H9 (cell line): ENCODE measurements at regions not wholly inside any gene's neighbourhood (a gene's known extent, or its start where the extent isn't known, plus 50 kb on each side); places are given as distances from the start of the nearest gene placed in this dataset.

Source experiments
- DNase-seq: peaks from one replicate; pipeline ENCODE4 v3.0.0-alpha.2; 2017
- H2AFZ ChIP-seq: one replicate; pipeline ENCODE4 v1.6.1; 2013; ENCODE audit warnings: mild to moderate bottlenecking, low read length, control low read depth, moderate library complexity
- H2AK5ac ChIP-seq: 2 replicates; pipeline ENCODE4 v1.6.1; 2013; ENCODE audit warnings: low read length, control low read depth, mixed read lengths; ENCODE audit not compliant: insufficient read length
- H2BK120ac ChIP-seq: one replicate; pipeline ENCODE4 v1.6.1; 2013; ENCODE audit warnings: low read depth, mild to moderate bottlenecking, low read length, control low read depth, inconsistent platforms; ENCODE audit not compliant: poor library complexity, severe bottlenecking
- H2BK12ac ChIP-seq: 2 replicates; pipeline ENCODE4 v1.6.1; 2013; ENCODE audit warnings: low read length, control low read depth, mixed read lengths, low read depth; ENCODE audit not compliant: insufficient read length
- H2BK15ac ChIP-seq: 2 replicates; pipeline ENCODE4 v1.6.1; 2013; ENCODE audit warnings: low read depth, low read length, control low read depth
- H2BK20ac ChIP-seq: one replicate; pipeline ENCODE4 v1.6.1; 2013; ENCODE audit warnings: low read depth, mild to moderate bottlenecking, low read length, control low read depth, inconsistent platforms; ENCODE audit not compliant: poor library complexity, severe bottlenecking
- H2BK5ac ChIP-seq: 2 replicates; pipeline ENCODE4 v1.6.1; 2013; ENCODE audit warnings: low read length, control low read depth, mixed read lengths; ENCODE audit not compliant: insufficient read length
- H3K14ac ChIP-seq: 2 replicates; pipeline ENCODE4 v1.6.1; 2013; ENCODE audit warnings: low read length, control low read depth; ENCODE audit not compliant: insufficient read depth
- H3K18ac ChIP-seq: 2 replicates; pipeline ENCODE4 v1.6.1; 2013; ENCODE audit warnings: low read depth, mild to moderate bottlenecking, mixed read lengths, low read length, control low read depth; ENCODE audit not compliant: insufficient read length
- H3K23ac ChIP-seq: 2 replicates; pipeline ENCODE4 v1.6.1; 2013; ENCODE audit warnings: low read length, control low read depth, mixed read lengths, low read depth; ENCODE audit not compliant: insufficient read length
- H3K23me2 ChIP-seq: 2 replicates; pipeline ENCODE4 v1.6.1; 2013; ENCODE audit warnings: low read depth, mild to moderate bottlenecking, mixed read lengths, low read length, control low read depth; ENCODE audit not compliant: insufficient read length, poor library complexity, severe bottlenecking
- H3K27ac ChIP-seq: 2 replicates; pipeline ENCODE4 v1.5.1; 2013; ENCODE audit warnings: low read length, control low read depth, mixed read lengths, low read depth; ENCODE audit not compliant: insufficient read length
- H3K27me3 ChIP-seq: 2 replicates; pipeline ENCODE4 v1.6.1; 2013; ENCODE audit warnings: low read length, control low read depth, inconsistent platforms; ENCODE audit not compliant: insufficient read depth
- H3K4ac ChIP-seq: 2 replicates; pipeline ENCODE4 v1.6.1; 2013; ENCODE audit warnings: low read depth, mild to moderate bottlenecking, control low read depth, inconsistent platforms, low read length, moderate library complexity
- H3K4me1 ChIP-seq: 2 replicates; pipeline ENCODE4 v1.6.1; 2013; ENCODE audit warnings: low read length, control low read depth, inconsistent platforms; ENCODE audit not compliant: insufficient read depth
- H3K4me2 ChIP-seq: 2 replicates; pipeline ENCODE4 v1.6.1; 2013; ENCODE audit warnings: low read length, control low read depth, mixed read lengths; ENCODE audit not compliant: insufficient read length, insufficient read depth
- H3K56ac ChIP-seq: 2 replicates; pipeline ENCODE4 v1.6.1; 2013; ENCODE audit warnings: low read depth, mild to moderate bottlenecking, mixed read lengths, low read length, control low read depth; ENCODE audit not compliant: insufficient read length
- H3K79me1 ChIP-seq: 2 replicates; pipeline ENCODE4 v1.6.1; 2013; ENCODE audit warnings: low read depth, mild to moderate bottlenecking, moderate library complexity, low read length, control low read depth, inconsistent platforms; ENCODE audit not compliant: insufficient read depth, poor library complexity, severe bottlenecking
- H3K79me2 ChIP-seq: 2 replicates; pipeline ENCODE4 v1.6.1; 2013; ENCODE audit warnings: low read length, control low read depth, inconsistent platforms; ENCODE audit not compliant: insufficient read depth
- H3K9ac ChIP-seq: 2 replicates; pipeline ENCODE4 v1.6.1; 2013; ENCODE audit warnings: low read length, control low read depth, mixed read lengths; ENCODE audit not compliant: insufficient read length; ENCODE audit errors: extremely low read depth
- H3K9me3 ChIP-seq: one replicate; pipeline ENCODE4 v1.6.1; 2013; ENCODE audit warnings: low read depth, low read length, inconsistent platforms; ENCODE audit not compliant: control insufficient read depth
- H3T11ph ChIP-seq: one replicate; pipeline ENCODE4 v1.6.1; 2013; ENCODE audit warnings: mild to moderate bottlenecking, low read length, control low read depth, inconsistent platforms
- H4K20me1 ChIP-seq: one replicate; pipeline ENCODE4 v1.6.1; 2013; ENCODE audit not compliant: control insufficient read depth, insufficient read length, insufficient read depth
- H4K5ac ChIP-seq: 2 replicates; pipeline ENCODE4 v1.6.1; 2013; ENCODE audit warnings: low read depth, mild to moderate bottlenecking, mixed read lengths, low read length, control low read depth; ENCODE audit not compliant: insufficient read length
- H4K8ac ChIP-seq: replicated peaks from 2 replicates; pipeline ENCODE4 v1.6.1; 2013; ENCODE audit warnings: low read length, control low read depth, mixed read lengths, low read depth; ENCODE audit not compliant: insufficient read length
- H4K91ac ChIP-seq: 2 replicates; pipeline ENCODE4 v1.6.1; 2013; ENCODE audit warnings: low read depth, mild to moderate bottlenecking, moderate library complexity, mixed read lengths, low read length, control low read depth; ENCODE audit not compliant: insufficient read length
- H3K27ac Mint-ChIP-seq, 3 experiments: 2 replicates in 2 of 3; 3 replicates in 1 of 3; pipeline ENCODE4 v1.8.0; 2020 to 2021; ENCODE audit warnings: mixed read lengths in 3 of 3, mild to moderate bottlenecking in 1 of 3, moderate library complexity in 1 of 3
- H3K27me3 Mint-ChIP-seq: 2 replicates; pipeline ENCODE4 v1.8.0; 2021; ENCODE audit warnings: low read depth, mild to moderate bottlenecking, moderate library complexity, mixed read lengths
- H3K36me3 Mint-ChIP-seq, 3 experiments: 2 replicates in 2 of 3; 3 replicates in 1 of 3; pipeline ENCODE4 v1.8.0; 2020 to 2021; ENCODE audit warnings: low read depth in 3 of 3, mixed read lengths in 3 of 3; ENCODE audit not compliant: insufficient read depth in 1 of 3
- H3K4me1 Mint-ChIP-seq, 2 experiments: 2 replicates each; pipeline ENCODE4 v1.8.0; 2020; ENCODE audit warnings: mixed read lengths in 2 of 2
- H3K4me3 Mint-ChIP-seq, 2 experiments: 2 replicates in 1 of 2; 3 replicates in 1 of 2; pipeline ENCODE4 v1.8.0; 2020 to 2021; ENCODE audit warnings: mild to moderate bottlenecking in 2 of 2, mixed read lengths in 2 of 2, moderate library complexity in 1 of 2
- H3K9me3 Mint-ChIP-seq, 2 experiments: 2 replicates in 1 of 2; 3 replicates in 1 of 2; pipeline ENCODE4 v1.8.0; 2020; ENCODE audit warnings: mild to moderate bottlenecking in 2 of 2, mixed read lengths in 2 of 2, moderate library complexity in 1 of 2
- CTCF ChIP-seq: fragments of 200-600 bp; sonication (generic); conservative IDR thresholded peaks from 3 replicates; pipeline ENCODE4 v1.8.0; 2021; ENCODE audit warnings: antibody characterized with exemption, mild to moderate bottlenecking
- WGBS: extraction: QIAGEN DNeasy Blood & Tissue Kit; methylation state at CpG from one replicate; pipeline ENCODE4 v1.1.7; 2013; ENCODE audit warnings: missing lambda C conversion rate, low lambda C conversion rate, mixed read lengths; ENCODE audit not compliant: insufficient read length; ENCODE audit errors: extremely low coverage; 5-methylcytosine and 5-hydroxymethylcytosine counted together

GRCh38 chr1:226466296-226466695, 58.4 kb upstream of the PARP1 start:
- Histone ChIP-seq H3K18ac (no peak overlapping the region), H3K23me2 (no peaks in the 10 kb centered on the region), H4K91ac (no peak overlapping the region), H2BK20ac (no peak overlapping the region), H3K9me3 (peaks cover 6% of the 10 kb centered on the region), H3K27ac (no peak overlapping the region), H3K9ac (no peak overlapping the region), H3T11ph (no peak overlapping the region), H2AK5ac (no peak overlapping the region), H2BK15ac (no peak overlapping the region), H3K79me2 (no peaks in the 10 kb centered on the region), H2BK120ac (no peak overlapping the region), H3K27me3 (no peaks in the 10 kb centered on the region), H4K8ac (no peak overlapping the region), H3K14ac (no peak overlapping the region), H2BK5ac (no peak overlapping the region), H3K56ac (no peak overlapping the region), H4K20me1 (no peaks in the 10 kb centered on the region), H4K5ac (no peak overlapping the region), H3K4me1 (no peaks in the 10 kb centered on the region), H2BK12ac (no peak overlapping the region), H3K79me1 (no peaks in the 10 kb centered on the region), H3K4me2 (no peak overlapping the region), H2AFZ (no peak overlapping the region), H3K23ac (no peak overlapping the region), H3K4ac (no peak overlapping the region)
- DNase-seq: no peak
- Mint-ChIP-seq H3K27ac (no peak overlapping the region), H3K27me3 (peaks cover 7% of the 10 kb centered on the region), H3K36me3 (peaks cover 9 to 18% (median 13%) of the 10 kb centered on the region in 3 experiments), H3K9me3 (peaks cover 27 to 31% of the 10 kb centered on the region in 2 experiments), H3K4me1 (no peaks in the 10 kb centered on the region), H3K4me3 (no peak overlapping the region)
- TF ChIP-seq CTCF: no peak
- WGBS: no CpG with 5 or more reads among the region's 5 CpGs
